ENCODE measurements at regions not wholly inside any gene's neighbourhood (a gene's known extent, or its start where the extent isn't known, plus 50 kb on each side); places are given as distances from the start of the nearest gene placed in this dataset.

DNA sequence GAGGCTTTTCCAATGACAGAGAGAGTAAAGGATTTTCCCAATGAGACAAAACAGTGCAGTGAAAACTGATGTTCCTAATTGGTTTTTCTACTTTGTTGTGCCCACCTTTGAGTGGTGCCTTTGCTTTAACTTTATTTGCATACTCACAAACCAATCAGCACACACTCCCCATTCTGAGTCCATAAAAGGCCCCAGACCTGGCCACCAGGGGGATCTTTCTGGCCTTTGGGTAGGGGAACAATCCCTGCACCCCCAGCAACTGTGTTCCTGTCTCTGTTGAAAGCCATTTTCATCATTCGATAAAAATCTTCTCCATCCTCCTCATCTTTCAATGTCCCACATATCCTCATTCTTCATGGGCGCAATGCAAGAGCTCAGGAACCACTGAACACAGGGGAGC is 252.8 kb downstream of the B3GLCT start:
- TF ChIP-seq, protein P1, sequence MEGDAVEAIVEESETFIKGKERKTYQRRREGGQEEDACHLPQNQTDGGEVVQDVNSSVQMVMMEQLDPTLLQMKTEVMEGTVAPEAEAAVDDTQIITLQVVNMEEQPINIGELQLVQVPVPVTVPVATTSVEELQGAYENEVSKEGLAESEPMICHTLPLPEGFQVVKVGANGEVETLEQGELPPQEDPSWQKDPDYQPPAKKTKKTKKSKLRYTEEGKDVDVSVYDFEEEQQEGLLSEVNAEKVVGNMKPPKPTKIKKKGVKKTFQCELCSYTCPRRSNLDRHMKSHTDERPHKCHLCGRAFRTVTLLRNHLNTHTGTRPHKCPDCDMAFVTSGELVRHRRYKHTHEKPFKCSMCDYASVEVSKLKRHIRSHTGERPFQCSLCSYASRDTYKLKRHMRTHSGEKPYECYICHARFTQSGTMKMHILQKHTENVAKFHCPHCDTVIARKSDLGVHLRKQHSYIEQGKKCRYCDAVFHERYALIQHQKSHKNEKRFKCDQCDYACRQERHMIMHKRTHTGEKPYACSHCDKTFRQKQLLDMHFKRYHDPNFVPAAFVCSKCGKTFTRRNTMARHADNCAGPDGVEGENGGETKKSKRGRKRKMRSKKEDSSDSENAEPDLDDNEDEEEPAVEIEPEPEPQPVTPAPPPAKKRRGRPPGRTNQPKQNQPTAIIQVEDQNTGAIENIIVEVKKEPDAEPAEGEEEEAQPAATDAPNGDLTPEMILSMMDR (IDR thresholded peaks at IDR 0.05), result no peak
- no peak for TF ChIP-seq POLR2A (IDR thresholded peaks at IDR 0.05)
